ENCODE measurements at regions not wholly inside any gene's neighbourhood (a gene's known extent, or its start where the extent isn't known, plus 50 kb on each side); places are given as distances from the start of the nearest gene placed in this dataset.

- no peak for TF ChIP-seq CTCF (IDR thresholded peaks at IDR 0.05)
- CTCF ChIA-PET, result no interaction called here
Measured at GRCh38 chr4:120291541-120291940, 224.9 kb upstream of the MAD2L1 start.

GRCh38 chr4:120290553-120290952, 223.9 kb upstream of the MAD2L1 start:
- H3K36me3 ChIP-seq (ENCODE audit: insufficient read depth, low read length), result no peaks in the 10 kb centered on the region
- H3K27ac ChIP-seq (ENCODE audit: low read depth in 1 of 2, low read length in 2 of 2), result no peak overlapping the region
- no peaks in the 10 kb centered on the region for H3K4me1 ChIP-seq (ENCODE audit: insufficient read depth, low read length)
- H3K4me1 Mint-ChIP-seq (ENCODE audit: low read depth), result no peaks in the 10 kb centered on the region
- intact Hi-C loops (cut with DNase I, micrococcal nuclease), result no loop called here
- no peaks in the 10 kb centered on the region for H3K27me3 Mint-ChIP-seq
- no peak overlapping the region for H3K4me3 Mint-ChIP-seq
- H3K27ac Mint-ChIP-seq, result no peak overlapping the region
- ChIA-PET CTCF (no interaction called here), POLR2A (no interaction called here)
- ATAC-seq (ENCODE audit: poor library complexity), result no peak
- H3K4me3 ChIP-seq (ENCODE audit: low read length), result no peak overlapping the region
- no peak for TF ChIP-seq CTCF (IDR thresholded peaks at IDR 0.05)
- no peaks in the 10 kb centered on the region for H3K27me3 ChIP-seq (ENCODE audit: control insufficient read depth in 1 of 2, insufficient read depth in 2 of 2, low read length in 2 of 2)
- H3K9me3 ChIP-seq (ENCODE audit: control insufficient read depth in 1 of 2, insufficient read depth in 1 of 2, low read length in 2 of 2), result peaks cover 0 to 3% of the 10 kb centered on the region in 2 experiments
- no peaks in the 10 kb centered on the region for H3K36me3 Mint-ChIP-seq (ENCODE audit: low read depth)
- no peaks in the 10 kb centered on the region for H3K9me3 Mint-ChIP-seq
- DNase-seq, result no peak

More at GRCh38 chr4:120291541-120291940, 224.9 kb upstream of the MAD2L1 start:
- POLR2A ChIA-PET, result no interaction called here
- H3K27ac ChIP-seq (ENCODE audit: low read depth in 1 of 2, low read length in 2 of 2), result no peak overlapping the region
- H3K4me1 ChIP-seq (ENCODE audit: insufficient read depth, low read length), result no peaks in the 10 kb centered on the region
- H3K36me3 ChIP-seq (ENCODE audit: insufficient read depth, low read length), result no peaks in the 10 kb centered on the region
- H3K27me3 Mint-ChIP-seq, result no peaks in the 10 kb centered on the region
- no peaks in the 10 kb centered on the region for H3K9me3 Mint-ChIP-seq
- ATAC-seq (ENCODE audit: poor library complexity), result no peak
- H3K4me3 ChIP-seq (ENCODE audit: low read length), result no peak overlapping the region
- H3K9me3 ChIP-seq (ENCODE audit: control insufficient read depth in 1 of 2, insufficient read depth in 1 of 2, low read length in 2 of 2), result peaks cover 0 to 3% of the 10 kb centered on the region in 2 experiments
- H3K36me3 Mint-ChIP-seq (ENCODE audit: low read depth), result no peaks in the 10 kb centered on the region
- H3K27ac Mint-ChIP-seq, result no peak overlapping the region
- H3K27me3 ChIP-seq (ENCODE audit: control insufficient read depth in 1 of 2, insufficient read depth in 2 of 2, low read length in 2 of 2), result no peaks in the 10 kb centered on the region
- no peaks in the 10 kb centered on the region for H3K4me1 Mint-ChIP-seq (ENCODE audit: low read depth)
- intact Hi-C loops (cut with DNase I, micrococcal nuclease), result no loop called here
- H3K4me3 Mint-ChIP-seq, result no peak overlapping the region
- DNase-seq, result no peak

- CTCF ChIA-PET, result no interaction called here
- no peaks in the 10 kb centered on the region for H3K9me3 Mint-ChIP-seq
Measured at GRCh38 chr4:120286813-120287212, 220.2 kb upstream of the MAD2L1 start.

More at GRCh38 chr4:120286813-120287212, 220.2 kb upstream of the MAD2L1 start:
- ATAC-seq (ENCODE audit: poor library complexity) (no peak), DNase-seq (no peak)
- Mint-ChIP-seq H3K4me1 (ENCODE audit: low read depth) (no peaks in the 10 kb centered on the region), H3K27ac (no peak overlapping the region), H3K27me3 (no peaks in the 10 kb centered on the region), H3K36me3 (ENCODE audit: low read depth) (no peaks in the 10 kb centered on the region), H3K4me3 (no peak overlapping the region)
- no peaks in the 10 kb centered on the region for H3K27me3 ChIP-seq (ENCODE audit: control insufficient read depth in 1 of 2, insufficient read depth in 2 of 2, low read length in 2 of 2)
- H3K4me1 ChIP-seq (ENCODE audit: insufficient read depth, low read length), result no peaks in the 10 kb centered on the region
- H3K9me3 ChIP-seq (ENCODE audit: control insufficient read depth in 1 of 2, insufficient read depth in 1 of 2, low read length in 2 of 2), result no peaks in the 10 kb centered on the region
- H3K36me3 ChIP-seq (ENCODE audit: insufficient read depth, low read length), result no peaks in the 10 kb centered on the region
- POLR2A ChIA-PET, result no interaction called here
- H3K4me3 ChIP-seq (ENCODE audit: low read length), result no peak overlapping the region
- no peak overlapping the region for H3K27ac ChIP-seq (ENCODE audit: low read depth in 1 of 2, low read length in 2 of 2)
- TF ChIP-seq CTCF (IDR thresholded peaks at IDR 0.05), result no peak
- intact Hi-C loops (cut with DNase I, micrococcal nuclease), result no loop called here
